ENCODE measurements at regions not wholly inside any gene's neighbourhood (a gene's known extent, or its start where the extent isn't known, plus 50 kb on each side); places are given as distances from the start of the nearest gene placed in this dataset.
"Not testable (repeated sequence)": the region's sequence is repeated elsewhere in the genome, so short reads cannot be mapped to it uniquely, and the experiment has no call there.

- DNase-seq (ENCODE audit: low spot score), result no peak
These were observed 308.9 kb downstream of the DTHD1 start for GRCh38 chr4:36590343-36590742.

DNA sequence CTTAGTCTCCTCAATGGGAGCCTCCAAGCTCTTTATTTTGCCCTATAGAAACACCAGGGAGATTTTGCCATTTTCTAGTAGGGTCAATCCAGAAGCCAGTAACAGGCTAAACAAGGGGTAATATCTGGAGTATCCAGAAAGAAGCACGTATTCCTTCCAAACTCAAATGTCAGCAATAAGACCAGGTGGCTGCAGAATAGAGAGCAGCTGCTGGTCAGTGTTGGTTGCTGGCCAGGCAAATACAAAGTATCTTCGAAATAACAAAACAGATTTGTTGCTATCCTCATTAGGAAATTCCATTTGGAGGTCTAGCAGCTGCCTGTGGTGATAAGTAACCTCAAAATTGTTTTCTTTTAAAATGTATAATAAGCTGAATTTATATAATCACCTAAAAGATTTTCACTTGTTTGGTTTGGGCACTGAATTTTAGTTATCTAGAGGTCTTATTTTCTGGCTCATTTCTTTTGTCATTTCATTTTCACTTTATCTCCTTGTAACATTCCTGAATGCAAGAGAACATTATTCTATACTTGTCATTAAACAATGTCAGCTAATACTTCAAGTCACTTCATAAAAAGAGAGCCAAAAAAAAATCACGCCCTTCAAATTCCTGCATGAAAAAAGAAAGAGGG is 320.6 kb downstream of the DTHD1 start:
- DNase-seq (ENCODE audit: low spot score), result no peak

- DNase-seq (ENCODE audit: low spot score), result no peak
These were observed 328.2 kb downstream of the DTHD1 start for GRCh38 chr4:36609661-36610060.

GRCh38 chr4:36610628-36611027 is 329.2 kb downstream of the DTHD1 start:
- DNase-seq (ENCODE audit: low spot score), result no peak

DNA sequence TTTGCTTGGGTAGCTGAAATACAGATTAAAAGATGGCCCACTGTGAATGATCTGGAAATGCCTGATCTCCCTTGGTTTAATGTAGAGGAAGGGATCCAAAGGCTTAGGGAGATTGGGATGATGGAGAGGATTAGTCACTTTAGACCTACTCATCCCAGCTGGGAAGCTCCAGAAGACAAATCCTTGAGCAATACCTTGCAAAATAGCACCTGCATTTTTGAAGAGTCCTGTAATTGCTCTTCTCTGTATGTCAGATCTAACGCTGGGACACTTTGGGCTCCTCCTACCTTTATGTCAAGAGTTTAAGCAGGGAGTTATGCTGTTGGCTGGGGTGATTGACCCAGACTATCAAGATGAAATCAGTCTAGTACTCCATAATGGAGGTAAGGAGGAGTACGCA is 331.7 kb downstream of the DTHD1 start:
- not testable (repeated sequence) for DNase-seq (ENCODE audit: low spot score)

DNA sequence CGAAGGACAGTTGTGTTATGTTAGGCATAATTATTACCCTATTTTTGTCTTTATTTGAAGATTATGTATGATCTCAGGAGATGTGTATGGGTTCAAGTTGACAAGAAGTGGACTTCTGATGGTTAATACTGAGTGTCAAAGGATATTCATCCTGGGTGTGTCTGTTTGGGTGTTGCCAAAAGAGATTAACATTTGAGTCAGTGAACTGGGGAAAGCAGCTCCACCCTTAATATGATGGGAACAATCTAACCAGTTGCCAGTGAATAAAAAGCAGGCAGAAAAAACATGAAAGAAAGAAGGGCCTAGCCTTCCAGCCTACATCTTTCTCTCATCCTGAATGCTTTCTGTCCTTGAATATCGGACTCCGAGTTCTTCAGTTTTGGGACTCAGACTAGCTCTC is 332.6 kb downstream of the DTHD1 start:
- no peak for DNase-seq (ENCODE audit: low spot score)

- DNase-seq (ENCODE audit: low spot score), result no peak
These were observed 336.7 kb downstream of the DTHD1 start for GRCh38 chr4:36618102-36618501.

DNA sequence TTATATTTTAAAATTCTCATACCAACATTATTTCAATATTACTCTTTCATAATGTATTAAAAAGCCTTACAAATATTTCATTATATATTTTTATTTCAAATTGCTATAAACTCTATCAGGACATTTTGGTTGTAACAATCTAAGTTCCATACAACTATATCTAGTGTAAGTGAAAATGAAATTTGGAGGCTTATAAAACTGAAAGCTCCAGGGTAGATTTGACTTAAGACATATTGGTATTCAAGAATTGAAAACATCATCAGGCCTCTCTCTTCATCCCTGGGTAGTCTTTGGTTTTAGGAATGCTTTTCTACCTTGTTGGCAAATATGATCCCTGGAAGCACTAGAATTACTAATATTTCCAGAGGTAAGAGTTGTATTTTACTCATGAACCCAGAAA is 342.6 kb downstream of the DTHD1 start:
- DNase-seq (ENCODE audit: low spot score), result no peak

DNA sequence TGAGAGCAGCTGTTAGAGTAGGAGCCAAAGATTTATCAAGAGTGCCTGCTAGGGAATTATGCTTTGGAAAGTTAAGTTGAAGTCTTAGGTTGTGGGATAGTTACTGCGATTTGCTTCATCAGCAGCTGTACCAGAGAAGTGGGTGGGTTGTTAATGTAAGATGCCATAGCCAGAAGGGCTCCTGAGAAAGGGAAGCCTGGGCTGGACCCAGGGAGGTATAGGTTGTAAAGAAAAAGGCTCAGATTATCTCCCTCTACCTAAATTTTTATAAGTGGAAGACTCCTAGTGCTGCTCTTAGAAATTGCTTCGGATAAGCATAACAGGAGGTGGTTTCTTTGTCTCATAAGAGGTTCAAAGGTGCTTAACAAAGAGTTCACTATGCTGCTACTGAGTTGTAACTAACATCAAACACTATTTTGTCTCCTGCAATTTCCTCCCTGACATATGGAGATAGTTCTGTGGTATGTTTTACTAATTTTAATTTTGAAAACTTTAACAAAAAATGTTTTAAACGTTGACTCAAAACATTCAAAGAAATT is 356.9 kb downstream of the DTHD1 start:
- no peak for DNase-seq (ENCODE audit: low spot score)

DNA sequence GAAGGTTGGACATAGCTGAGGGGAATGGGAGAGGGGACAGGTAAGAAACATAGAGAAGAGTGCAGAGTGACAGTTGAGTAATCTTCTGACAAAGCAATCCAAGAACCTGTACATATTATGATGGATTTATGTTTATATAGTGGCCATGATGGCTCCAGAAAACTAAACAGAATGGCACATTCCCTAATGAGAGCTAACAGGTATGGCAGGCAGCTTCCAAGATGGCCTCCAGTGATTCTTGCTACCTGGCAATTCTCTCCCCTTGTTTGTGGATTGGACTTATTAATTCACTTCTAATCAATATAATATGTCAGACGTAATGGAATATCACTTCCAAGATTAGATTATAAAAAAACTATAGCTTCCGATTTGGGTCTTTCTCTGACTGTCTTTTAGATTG is 359.5 kb downstream of the DTHD1 start:
- DNase-seq (ENCODE audit: low spot score), result no peak

DNA sequence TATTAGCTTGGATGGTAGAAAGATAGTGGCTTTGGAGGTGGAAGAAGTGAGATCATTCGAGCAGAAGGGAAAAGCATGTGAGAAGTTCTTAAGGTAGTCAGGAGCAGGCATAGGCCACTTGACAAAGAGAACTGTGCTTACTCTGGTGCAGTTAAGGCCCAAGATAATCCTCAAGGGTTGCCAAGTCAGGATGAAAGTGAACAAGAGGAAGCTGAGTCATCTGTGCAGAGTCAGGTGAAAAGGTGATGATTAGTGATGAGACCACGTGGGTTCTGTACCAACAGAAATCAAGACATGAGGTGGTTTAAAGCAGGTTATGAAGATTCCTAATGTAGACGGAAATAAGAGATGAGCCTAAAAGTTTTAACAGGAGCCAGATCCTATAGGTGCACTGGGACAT is 369.8 kb downstream of the DTHD1 start:
- no peak for DNase-seq (ENCODE audit: low spot score)

DNA sequence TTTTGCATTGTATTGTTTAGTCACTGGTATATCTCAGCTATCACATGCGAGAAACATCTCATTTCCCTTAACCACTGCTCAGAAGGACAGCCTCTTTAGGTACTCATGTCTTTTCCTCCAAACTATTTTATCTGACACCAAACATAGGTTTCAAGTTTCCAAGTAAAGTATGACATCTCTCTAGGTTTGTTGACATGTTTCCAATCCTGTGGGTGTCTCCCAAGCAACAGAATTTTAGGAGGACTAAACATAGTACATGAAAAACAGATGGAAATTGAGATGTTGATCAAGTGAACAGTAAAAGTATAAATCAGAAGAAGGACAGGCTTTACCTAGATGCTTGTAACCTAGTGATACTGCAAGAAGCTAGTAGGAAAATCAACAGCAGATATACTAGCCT is 371.4 kb downstream of the DTHD1 start:
- no peak for DNase-seq (ENCODE audit: low spot score)

GRCh38 chr4:36665985-36666527 is 384.6 kb downstream of the DTHD1 start:
- no peak for DNase-seq (ENCODE audit: low spot score)

GRCh38 chr4:36675436-36675835 is 394.0 kb downstream of the DTHD1 start:
- no peak for DNase-seq (ENCODE audit: low spot score)

DNA sequence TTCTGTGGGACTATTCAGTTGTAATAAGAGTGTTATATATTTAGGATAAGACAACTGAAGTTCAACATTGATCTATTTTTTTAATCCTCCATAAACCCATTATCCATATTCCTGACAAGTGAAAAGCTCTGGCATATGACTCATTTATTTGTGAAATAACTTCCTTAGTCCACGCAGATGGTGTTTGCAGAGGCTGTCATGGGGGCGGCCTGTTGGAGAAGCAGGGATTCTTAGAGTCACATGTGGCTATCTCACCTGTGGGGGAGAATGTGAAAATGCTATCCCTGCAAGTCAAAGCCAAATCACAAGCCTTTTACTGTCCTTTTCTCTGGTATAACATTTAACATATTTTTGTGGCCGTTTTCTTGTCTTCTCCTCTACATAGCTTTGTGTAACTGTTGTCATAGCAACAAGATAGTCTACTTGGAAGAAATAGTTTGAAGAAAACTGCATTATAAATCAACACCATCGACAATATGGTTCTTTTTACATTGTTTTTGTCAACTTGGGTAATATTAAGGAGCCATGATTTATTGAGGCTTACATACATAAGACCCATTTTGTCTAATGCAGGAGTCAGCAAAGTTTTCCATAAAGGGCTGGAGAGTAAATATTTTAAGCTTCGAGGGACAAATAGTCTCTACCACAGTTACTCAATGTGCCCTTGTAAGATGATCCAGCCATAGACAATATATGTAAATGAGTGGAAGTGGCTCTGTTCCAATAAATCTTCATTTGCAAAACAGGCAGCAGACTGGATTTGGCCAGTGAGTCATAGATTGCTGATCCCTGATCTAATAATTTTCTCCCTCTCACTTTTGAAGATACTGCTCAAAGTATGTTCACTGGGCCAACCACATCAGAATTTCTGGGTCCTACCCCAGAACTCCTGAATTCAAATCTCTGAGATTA is 395.0 kb downstream of the DTHD1 start:
- DNase-seq (ENCODE audit: low spot score), result no peak

GRCh38 chr4:36677112-36677511 is 395.7 kb downstream of the DTHD1 start:
- no peak for DNase-seq (ENCODE audit: low spot score)

- no peak for DNase-seq (ENCODE audit: low spot score)
These were observed 396.5 kb downstream of the DTHD1 start for GRCh38 chr4:36677874-36678273.

- no peak for DNase-seq (ENCODE audit: low spot score)
These were observed 406.3 kb downstream of the DTHD1 start for GRCh38 chr4:36687681-36688080.

- DNase-seq (ENCODE audit: low spot score), result no peak
These were observed 411.2 kb downstream of the DTHD1 start for GRCh38 chr4:36692586-36692985.

DNA sequence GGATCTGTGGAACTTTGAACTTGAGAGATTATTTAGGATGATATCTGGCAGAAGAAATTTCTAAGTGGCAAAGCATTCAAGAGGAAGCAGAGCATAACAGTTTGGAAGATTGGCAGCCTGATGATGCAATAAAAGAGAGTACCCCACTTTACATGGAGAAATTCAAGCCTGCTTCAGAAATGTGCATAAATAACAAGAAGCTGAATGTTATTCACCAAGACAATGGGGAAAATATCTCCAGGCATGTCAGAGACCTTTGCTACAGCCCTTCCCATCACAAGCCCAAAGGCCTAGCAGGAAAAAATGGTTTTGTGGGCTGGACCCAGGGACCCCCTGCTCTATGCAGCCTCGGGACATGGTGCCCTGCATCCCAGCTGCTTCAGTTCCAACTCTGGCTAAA is 420.8 kb downstream of the DTHD1 start:
- DNase-seq (ENCODE audit: low spot score), result no peak

GRCh38 chr4:36704289-36704688 is 422.9 kb downstream of the DTHD1 start:
- DNase-seq (ENCODE audit: low spot score), result no peak

DNA sequence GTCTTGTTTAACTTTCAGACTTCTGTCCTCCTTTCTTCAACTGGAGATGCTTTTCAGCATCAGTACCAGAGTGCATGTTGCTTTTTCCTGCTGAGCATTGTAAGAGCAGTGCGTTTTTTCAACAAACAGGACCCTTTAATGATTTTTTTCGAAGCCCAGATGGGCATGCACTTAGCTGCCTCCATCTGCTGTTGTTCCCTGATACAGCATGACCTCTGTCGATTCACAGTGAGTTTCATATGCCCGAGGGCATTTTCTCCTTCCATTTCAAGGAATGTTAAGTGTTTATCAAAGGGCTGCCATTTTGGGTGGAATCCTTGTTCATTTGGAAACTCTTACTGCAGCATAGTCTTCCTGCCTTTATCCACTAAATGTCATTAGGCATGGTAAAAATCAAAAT is 428.6 kb downstream of the DTHD1 start:
- DNase-seq (ENCODE audit: low spot score), result no peak

GRCh38 chr4:36712013-36712412 is 430.6 kb downstream of the DTHD1 start:
- DNase-seq (ENCODE audit: low spot score), result no peak
